HG02759 (cell line): ENCODE measurements at regions not wholly inside any gene's neighbourhood (a gene's known extent, or its start where the extent isn't known, plus 50 kb on each side); places are given as distances from the start of the nearest gene placed in this dataset.
"Not testable (repeated sequence)": the region's sequence is repeated elsewhere in the genome, so short reads cannot be mapped to it uniquely, and the experiment has no call there.

Experiments
- ATAC-seq: cut with Tn5 transposase; IDR thresholded peaks from one replicate; pipeline ENCODE4 v1.9.1; 2021; ENCODE audit warnings: mild to moderate bottlenecking, moderate library complexity; ENCODE audit not compliant: unreplicated experiment

- not testable (repeated sequence) for ATAC-seq
Measured at GRCh38 chr2:131636704-131637308, 109.1 kb downstream of the CCDC74A start.

DNA sequence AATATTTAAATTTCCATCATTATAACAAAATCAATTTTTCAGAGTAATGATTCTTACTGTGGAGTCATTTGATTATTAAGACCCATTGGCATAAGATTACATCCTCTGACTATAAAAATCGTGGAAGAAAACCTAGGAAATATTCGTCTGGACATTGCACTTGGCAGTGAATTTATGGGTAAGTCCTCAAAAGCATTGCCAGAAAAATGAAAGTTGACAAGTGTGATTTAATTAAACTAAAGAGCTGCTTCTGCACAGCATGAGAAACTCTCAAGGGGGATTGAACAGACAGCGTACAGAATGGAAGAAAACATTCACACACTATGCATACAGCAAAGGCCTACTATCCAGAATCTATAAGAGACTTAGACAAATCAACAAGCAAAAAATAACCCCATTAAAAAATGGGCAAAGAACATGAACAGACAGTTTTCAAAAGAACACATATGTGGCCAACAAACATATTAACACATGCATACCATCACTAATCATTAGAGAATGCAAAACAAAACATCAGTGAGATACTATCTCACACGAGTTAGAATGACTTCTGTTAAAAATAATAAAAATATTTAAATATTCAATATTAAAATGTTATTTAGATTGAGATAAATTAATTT lies 111.4 kb downstream of the CCDC74A start:
- ATAC-seq = not testable (repeated sequence)

DNA sequence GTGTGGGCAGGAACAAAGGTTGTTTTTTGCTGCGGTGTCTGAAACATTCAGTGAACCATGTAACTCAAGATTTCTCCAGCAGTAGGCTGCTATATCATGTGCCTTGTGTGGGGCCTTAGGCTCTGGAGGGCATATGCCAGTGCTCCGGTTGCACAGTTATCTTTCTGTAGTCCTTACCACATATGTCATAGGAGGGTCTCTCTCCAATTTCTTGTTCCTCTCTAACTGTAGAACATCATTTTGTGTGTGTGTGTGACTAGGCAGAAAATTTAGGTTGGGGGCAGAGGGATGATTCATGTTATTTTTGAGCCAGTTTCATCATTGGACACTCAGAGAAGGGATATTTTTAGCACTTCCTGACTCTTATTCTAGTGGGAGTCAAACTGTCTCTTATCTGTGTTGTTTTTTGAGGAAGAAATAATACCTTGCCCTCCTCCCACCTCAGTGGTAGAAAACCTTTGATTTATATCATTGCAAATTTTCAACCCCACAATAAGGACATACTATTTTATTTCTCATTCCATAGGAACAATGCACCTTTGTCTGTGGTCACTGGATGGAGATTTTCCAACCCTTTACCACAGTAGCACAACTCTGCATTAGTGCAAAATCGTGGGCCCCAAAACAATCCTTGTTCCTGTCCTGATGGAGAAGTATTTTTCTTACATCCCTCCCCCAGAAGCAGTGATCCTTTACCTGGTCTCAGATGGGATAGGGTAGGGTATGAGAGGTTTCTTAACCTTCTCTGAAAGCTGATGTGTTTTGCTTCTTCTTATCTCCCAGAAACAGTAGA lies 113.9 kb downstream of the CCDC74A start:
- ATAC-seq = no peak

- ATAC-seq = not testable (repeated sequence)
Measured at GRCh38 chr2:131643180-131643579, 115.5 kb downstream of the CCDC74A start.

DNA sequence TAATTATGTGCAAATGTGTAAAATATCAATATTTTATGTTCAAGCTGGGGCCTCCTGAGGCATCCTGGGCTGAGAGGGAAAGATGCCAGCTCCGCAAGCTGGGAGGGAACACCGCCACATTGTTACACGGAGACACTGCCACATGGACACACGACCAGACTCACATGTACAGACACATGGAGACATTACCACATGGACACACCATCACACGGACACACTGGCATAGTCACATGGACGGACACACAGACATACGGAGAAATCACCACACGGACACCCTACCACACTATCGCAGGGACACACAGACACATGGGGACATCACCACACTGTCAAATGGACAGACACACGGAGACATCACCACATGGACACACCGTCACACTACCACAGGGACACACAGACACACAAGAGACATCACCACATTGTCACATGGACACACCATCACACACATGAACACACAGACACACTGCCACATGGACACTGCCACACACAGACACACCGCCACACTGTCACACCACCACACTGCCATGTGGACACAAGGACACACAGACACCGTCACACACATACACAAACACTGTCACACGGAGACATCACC lies 117.6 kb downstream of the CCDC74A start:
- ATAC-seq = no peak

- ATAC-seq = not testable (repeated sequence)
Measured at GRCh38 chr2:131646220-131646619, 118.5 kb downstream of the CCDC74A start.

DNA sequence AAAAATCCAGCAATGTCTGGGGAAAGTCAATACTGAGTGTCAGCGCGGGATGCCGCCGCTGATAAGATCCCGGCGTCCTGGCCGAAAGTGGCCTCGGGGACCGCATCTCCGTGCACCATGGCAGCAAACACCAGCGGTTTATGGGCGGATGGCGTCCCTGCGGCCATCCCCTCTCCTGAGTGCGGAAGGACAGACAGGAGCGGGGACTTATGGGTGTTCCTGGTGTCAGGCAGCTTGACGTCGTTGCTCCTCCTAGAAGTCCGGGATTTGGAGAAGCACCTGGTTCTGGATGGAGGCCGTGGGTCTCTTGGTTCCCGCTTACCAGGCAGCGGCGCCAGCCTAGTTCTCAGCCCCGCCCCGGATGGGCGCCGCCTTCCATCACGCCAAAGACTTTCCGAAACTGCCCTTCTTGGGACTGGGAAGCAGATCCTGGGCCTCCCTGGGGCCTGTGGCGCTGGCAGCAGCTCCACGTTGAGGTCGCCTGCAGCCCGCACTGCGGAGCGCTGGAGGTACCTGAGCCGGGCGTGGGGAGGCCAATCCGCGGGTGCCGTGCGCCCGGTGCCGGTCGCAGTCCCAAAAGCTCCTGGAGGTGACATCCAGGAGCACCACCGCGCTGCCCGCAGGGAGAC lies 119.1 kb downstream of the CCDC74A start:
- no peak for ATAC-seq

DNA sequence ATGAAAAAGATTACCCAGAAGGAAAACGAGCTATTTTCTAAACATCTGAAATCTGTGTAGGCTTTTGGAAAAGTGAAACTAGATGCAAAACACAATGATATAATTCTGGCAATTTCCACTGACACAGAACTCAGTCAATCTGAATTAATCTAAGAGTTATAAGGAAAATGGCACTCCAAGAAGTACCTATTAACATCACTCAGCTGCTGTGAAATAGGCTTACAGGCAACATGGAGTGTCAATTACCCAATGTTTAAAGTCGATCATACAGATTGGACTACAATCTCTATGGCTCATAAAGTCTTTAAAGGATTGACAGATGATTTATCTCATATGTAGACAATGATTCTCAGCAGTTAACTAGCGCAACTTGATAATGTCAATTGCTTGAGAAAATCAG lies 120.9 kb downstream of the CCDC74A start:
- not testable (repeated sequence) for ATAC-seq

DNA sequence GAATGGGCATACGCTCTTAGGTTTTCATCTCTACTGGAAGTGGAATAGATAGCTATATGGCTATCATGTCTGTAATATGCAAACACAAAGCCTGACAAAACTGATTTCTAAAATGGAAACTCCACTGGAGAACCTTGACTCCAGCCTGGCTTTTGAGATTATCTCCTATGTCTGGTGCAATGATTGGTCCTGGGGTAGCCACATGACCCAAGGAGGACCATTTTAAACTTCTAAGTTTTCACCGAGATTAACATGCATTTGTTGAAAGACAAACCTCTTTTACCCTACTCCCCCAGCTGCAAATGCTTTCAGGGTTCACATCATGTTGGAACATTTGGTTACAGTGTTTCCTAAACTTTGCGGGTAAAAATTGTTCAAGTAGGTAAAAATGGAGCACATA lies 124.6 kb downstream of the CCDC74A start:
- ATAC-seq = not testable (repeated sequence)

DNA sequence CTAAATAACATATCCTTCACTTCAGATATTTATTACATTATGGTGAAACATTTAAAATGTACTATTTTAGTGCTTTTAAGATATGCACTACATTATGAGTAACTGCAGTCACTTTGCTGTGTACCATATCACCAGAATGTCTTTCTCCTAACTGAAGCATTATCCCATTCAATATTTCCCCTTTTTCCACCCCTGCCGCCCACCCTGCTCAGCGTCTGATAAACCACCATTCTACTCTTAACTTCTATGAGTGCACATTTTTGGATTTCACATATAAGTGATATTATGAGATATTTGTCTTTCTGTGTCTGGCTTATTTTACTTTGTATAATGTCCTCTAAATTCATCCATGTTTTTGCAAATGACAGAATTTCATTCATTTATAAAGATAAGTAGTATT lies 126.4 kb downstream of the CCDC74A start:
- not testable (repeated sequence) for ATAC-seq

DNA sequence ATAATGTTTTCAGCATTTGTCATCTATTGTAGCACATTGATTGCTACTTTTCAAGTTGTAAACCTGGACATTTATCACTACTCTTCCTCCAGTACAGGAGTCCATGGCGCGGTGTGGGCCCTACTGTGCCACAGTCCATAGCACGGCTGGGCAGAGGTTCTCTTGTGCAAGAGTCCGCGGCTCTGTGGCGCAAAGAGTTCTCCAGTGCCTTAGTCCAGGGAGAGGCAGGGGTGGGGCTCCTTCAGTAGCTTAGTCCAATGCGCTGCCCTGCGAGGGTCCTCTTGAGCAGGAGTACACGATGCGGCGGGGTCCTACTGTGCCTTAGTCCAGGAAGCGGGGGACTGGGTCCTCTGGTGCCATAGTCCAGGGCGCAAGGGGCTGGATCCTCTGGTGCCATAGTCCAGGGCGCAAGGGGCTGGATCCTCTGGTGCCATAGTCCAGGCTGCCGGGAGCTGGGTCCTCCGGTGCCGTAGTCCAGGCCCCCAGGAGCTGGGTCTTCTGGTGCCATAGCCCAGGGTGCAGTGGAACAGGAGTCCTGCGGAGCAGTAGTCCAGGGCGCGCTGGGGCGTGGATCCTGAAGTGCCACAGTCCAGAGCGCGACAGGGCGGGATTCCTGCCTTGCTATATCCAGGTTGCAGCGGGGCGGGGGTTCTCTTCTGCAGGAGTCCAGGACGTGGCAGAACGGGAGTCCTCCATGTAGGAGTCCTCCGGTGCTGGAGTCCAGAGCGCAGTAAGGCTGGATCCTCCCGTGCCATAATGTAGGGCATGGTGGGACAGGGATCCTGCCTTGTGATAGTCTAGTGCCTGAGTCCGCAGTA lies 129.3 kb downstream of the CCDC74A start:
- ATAC-seq = no peak

GRCh38 chr2:131657895-131658768 lies 130.4 kb downstream of the CCDC74A start:
- ATAC-seq = no peak

DNA sequence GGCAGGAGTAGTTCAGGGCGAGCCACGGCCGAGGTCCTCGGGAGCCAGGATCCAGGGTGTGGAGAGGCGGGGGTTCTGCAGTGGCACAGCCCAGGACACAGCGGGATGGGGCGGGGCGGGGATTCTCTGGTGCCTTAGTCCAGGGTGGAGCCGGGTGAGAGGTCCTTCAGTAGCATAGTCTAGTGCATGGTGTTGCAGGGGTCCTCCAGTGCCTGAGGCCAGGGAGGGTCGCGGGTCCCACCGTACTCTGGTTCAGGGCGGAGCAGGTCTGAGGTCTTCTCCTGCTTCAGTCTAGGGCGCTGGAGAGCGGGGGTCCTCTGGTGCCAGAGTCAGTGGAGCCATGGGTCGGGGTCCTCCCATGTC lies 131.1 kb downstream of the CCDC74A start:
- no peak for ATAC-seq

DNA sequence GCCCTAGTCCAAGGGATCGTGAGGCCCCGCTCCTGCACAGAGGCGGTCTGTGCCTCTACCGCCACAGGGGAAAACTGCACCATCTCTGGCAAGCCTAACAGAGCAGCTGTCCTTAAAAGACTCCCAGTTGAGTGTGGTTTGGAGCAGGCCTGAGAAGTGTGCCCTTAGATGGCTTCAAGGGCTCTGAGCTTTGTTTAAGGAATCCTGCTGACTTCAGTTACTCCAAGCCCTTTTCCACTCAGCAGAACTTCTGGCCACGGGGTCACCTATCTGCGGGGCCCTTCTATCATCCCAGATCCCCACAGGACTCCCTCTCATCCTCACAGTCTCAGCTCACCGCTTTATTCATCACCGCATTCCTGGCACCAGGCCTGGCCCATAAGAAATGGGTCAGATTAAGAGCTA lies 131.5 kb downstream of the CCDC74A start:
- ATAC-seq = no peak

- not testable (repeated sequence) for ATAC-seq
Measured at GRCh38 chr2:131661101-131661782, 133.6 kb downstream of the CCDC74A start.

GRCh38 chr2:131661884-131662535 lies 134.3 kb downstream of the CCDC74A start:
- not testable (repeated sequence) for ATAC-seq

GRCh38 chr2:131663501-131663900 lies 135.8 kb downstream of the CCDC74A start:
- not testable (repeated sequence) for ATAC-seq

GRCh38 chr2:131665716-131666115 lies 138.0 kb downstream of the CCDC74A start:
- not testable (repeated sequence) for ATAC-seq
